GM12892 (cell line): ENCODE measurements at regions not wholly inside any gene's neighbourhood (a gene's known extent, or its start where the extent isn't known, plus 50 kb on each side); places are given as distances from the start of the nearest gene placed in this dataset.

Experiments
- POLR2A ChIP-seq: IDR thresholded peaks from 2 replicates; pipeline ENCODE4 v1.6.1; 2011; ENCODE audit warnings: low read depth, low read length, control low read depth
- POLR2AphosphoS5 ChIP-seq: IDR thresholded peaks from 2 replicates; pipeline ENCODE4 v1.6.1; 2011; ENCODE audit warnings: low read depth, low read length, control low read depth

DNA sequence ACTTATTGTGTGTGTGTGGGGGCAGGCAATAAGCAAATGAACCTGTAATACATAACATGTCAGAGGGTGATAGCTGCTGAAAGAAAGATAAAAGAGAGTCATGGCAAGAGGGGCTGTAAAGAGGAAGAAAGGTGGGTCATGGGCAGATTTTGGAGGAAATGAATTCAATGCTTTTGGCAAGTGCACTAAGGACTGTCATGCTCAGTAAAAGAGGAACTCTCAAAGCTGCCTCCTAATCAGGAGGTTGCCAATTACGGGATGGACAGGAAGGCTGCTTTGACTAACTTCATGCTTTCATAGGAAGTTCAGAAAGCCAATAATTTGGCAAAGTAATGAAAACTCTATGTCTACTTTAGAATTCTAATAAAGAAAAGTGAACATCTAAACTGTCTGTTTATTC lies 401.2 kb downstream of the SH2D4B start:
- TF ChIP-seq POLR2A (no peak), POLR2AphosphoS5 (no peak)
